Left ventricle myocardium inferior (tissue), 1 donor: ENCODE measurements at regions not wholly inside any gene's neighbourhood (a gene's known extent, or its start where the extent isn't known, plus 50 kb on each side); places are given as distances from the start of the nearest gene placed in this dataset.

Source experiments
- DNase-seq: peaks from one replicate; pipeline ENCODE4 v3.0.0-alpha.2; 2020
- H3K27ac ChIP-seq: fragments of 200-600 bp; replicated peaks from 2 replicates; pipeline ENCODE4 v1.8.0; 2021
- H3K27me3 ChIP-seq: fragments of 200-600 bp; 2 replicates; pipeline ENCODE4 v1.8.0; 2021; ENCODE audit warnings: low read depth
- H3K36me3 ChIP-seq: fragments of 200-600 bp; 2 replicates; pipeline ENCODE4 v1.8.0; 2021
- H3K4me1 ChIP-seq: fragments of 200-600 bp; 2 replicates; pipeline ENCODE4 v1.8.0; 2021
- H3K4me3 ChIP-seq: fragments of 200-600 bp; 2 replicates; pipeline ENCODE4 v1.8.0; 2021; ENCODE audit warnings: mild to moderate bottlenecking, moderate library complexity
- H3K9me3 ChIP-seq: fragments of 200-600 bp; replicated peaks from 2 replicates; pipeline ENCODE4 v1.8.0; 2021
- intact Hi-C: fragments of 100-400 bp; cut with micrococcal nuclease; formaldehyde crosslinking; loops from one replicate; pipeline ENCODE4 v1.11.0; 2022
- TF ChIP-seq, protein P1 (sequence below): fragments of 200-600 bp; IDR thresholded peaks from 2 replicates; pipeline ENCODE4 v1.8.0; 2021; ENCODE audit warnings: antibody characterized with exemption, mild to moderate bottlenecking, borderline replicate concordance
- donor health status: DM: no; HTN: yes; CAD: no; lungs with severe emphysema.

DNA sequence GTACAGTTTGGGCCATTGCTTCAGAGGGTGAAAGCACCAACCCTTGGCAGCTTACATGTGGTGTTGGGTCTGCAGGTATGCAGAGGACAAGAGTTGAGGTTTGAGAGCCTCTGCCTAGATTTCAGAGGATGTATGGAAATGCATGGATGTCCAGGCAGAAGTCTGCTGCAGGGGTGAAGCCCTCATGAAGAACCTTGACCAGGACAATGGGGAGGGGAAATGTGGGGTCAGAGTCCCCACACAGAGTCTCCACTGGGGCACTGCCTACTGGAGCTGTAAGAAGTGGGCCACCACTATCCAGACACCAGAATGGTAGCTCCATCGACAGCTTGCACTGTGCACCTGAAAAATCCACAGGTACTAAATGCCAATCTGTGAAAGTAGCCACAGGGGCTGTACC, 113.6 kb upstream of the SPATA31C2 start:
- no peaks in the 10 kb centered on the region for H3K27me3 ChIP-seq
- H3K9me3 ChIP-seq = peaks cover 24% of the 10 kb centered on the region
- TF ChIP-seq, protein P1, sequence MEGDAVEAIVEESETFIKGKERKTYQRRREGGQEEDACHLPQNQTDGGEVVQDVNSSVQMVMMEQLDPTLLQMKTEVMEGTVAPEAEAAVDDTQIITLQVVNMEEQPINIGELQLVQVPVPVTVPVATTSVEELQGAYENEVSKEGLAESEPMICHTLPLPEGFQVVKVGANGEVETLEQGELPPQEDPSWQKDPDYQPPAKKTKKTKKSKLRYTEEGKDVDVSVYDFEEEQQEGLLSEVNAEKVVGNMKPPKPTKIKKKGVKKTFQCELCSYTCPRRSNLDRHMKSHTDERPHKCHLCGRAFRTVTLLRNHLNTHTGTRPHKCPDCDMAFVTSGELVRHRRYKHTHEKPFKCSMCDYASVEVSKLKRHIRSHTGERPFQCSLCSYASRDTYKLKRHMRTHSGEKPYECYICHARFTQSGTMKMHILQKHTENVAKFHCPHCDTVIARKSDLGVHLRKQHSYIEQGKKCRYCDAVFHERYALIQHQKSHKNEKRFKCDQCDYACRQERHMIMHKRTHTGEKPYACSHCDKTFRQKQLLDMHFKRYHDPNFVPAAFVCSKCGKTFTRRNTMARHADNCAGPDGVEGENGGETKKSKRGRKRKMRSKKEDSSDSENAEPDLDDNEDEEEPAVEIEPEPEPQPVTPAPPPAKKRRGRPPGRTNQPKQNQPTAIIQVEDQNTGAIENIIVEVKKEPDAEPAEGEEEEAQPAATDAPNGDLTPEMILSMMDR = no peak
- H3K4me1 ChIP-seq = no peaks in the 10 kb centered on the region
- intact Hi-C loops = no loop called here
- no peak overlapping the region for H3K4me3 ChIP-seq
- no peak overlapping the region for H3K27ac ChIP-seq
- no peak for DNase-seq
- H3K36me3 ChIP-seq = no peaks in the 10 kb centered on the region

- no peaks in the 10 kb centered on the region for H3K27me3 ChIP-seq
- H3K36me3 ChIP-seq = no peaks in the 10 kb centered on the region
- TF ChIP-seq, protein P1 = no peak
- intact Hi-C loops = no loop called here
- no peak overlapping the region for H3K4me3 ChIP-seq
- no peaks in the 10 kb centered on the region for H3K4me1 ChIP-seq
- no peak overlapping the region for H3K27ac ChIP-seq
- no peak for DNase-seq
- no peaks in the 10 kb centered on the region for H3K9me3 ChIP-seq
Measured at GRCh38 chr9:88243736-88244135, 105.5 kb upstream of the SPATA31C2 start.

DNA sequence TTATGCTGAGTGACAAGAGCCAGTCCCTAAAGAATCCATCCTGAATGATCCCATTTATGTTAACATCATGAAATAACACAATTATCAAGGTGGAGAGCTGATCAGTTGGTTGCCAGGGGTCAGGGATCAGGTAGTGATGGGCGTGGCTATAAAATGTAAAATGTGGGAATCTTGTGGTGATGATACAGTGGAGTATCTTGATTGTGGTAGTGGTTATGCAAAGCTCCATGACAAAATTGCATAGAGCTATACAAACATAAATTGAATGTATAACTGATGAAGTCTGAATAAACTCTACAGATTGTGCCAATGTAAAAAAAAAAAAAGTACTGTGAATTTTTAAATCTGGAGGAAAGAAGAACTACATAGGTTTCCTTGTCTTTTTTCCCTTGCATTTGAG, 104.6 kb upstream of the SPATA31C2 start:
- H3K4me3 ChIP-seq = no peak overlapping the region
- H3K9me3 ChIP-seq = no peaks in the 10 kb centered on the region
- H3K36me3 ChIP-seq = no peaks in the 10 kb centered on the region
- TF ChIP-seq, protein P1 = no peak
- no peak for DNase-seq
- intact Hi-C loops = no loop called here
- no peak overlapping the region for H3K27ac ChIP-seq
- H3K4me1 ChIP-seq = no peaks in the 10 kb centered on the region
- no peaks in the 10 kb centered on the region for H3K27me3 ChIP-seq

DNA sequence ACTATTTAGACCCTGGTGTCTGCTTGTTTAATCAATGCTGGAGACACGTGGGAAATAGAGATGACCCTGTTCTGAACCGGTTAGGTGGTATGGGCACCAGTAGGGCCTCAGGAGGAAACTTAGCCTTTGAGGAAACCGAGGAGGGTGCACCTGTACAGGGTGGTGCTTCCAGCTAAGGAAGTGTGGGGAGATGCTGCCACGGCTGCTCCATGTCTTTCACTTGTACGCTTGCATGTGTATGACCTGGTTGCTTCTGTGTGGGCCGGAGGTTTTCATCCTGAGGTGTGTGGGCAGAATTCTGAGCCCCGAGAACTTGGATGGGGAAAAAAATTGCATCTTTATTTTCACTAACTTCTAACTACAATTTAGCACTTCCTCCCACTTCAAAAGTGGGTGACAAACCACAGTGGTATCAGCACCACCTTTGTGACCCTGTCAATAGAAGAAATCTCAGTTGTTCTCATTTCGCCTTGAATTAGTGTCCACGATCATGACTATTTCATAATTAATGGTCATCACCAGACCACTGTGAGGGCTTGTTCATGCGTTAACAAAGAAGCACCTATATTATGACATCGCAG, 99.8 kb upstream of the SPATA31C2 start:
- H3K9me3 ChIP-seq = no peaks in the 10 kb centered on the region
- intact Hi-C loops = no loop called here
- H3K36me3 ChIP-seq = no peaks in the 10 kb centered on the region
- TF ChIP-seq, protein P1 = no peak
- no peak overlapping the region for H3K27ac ChIP-seq
- no peak for DNase-seq
- peaks cover 9% of the 10 kb centered on the region for H3K4me1 ChIP-seq
- no peak overlapping the region for H3K4me3 ChIP-seq
- no peaks in the 10 kb centered on the region for H3K27me3 ChIP-seq

- Histone ChIP-seq H3K36me3 (no peaks in the 10 kb centered on the region), H3K27me3 (no peaks in the 10 kb centered on the region), H3K9me3 (peaks cover 3% of the 10 kb centered on the region), H3K4me1 (peaks cover 9% of the 10 kb centered on the region), H3K27ac (no peak overlapping the region), H3K4me3 (no peak overlapping the region)
- TF ChIP-seq, protein P1 = no peak
- DNase-seq = no peak
- intact Hi-C loops = no loop called here
Measured at GRCh38 chr9:88237479-88237961, 99.2 kb upstream of the SPATA31C2 start.
